NCI-H2196 treated with DMSO at 0.1 percent for 48 hours (cell line): ENCODE measurements at regions not wholly inside any gene's neighbourhood (a gene's known extent, or its start where the extent isn't known, plus 50 kb on each side); places are given as distances from the start of the nearest gene placed in this dataset.

Source experiments
- DNase-seq: peaks from one replicate; lab custom pipeline; 2025; ENCODE audit not compliant: unreplicated experiment; lab: John Stamatoyannopoulos, UW

DNA sequence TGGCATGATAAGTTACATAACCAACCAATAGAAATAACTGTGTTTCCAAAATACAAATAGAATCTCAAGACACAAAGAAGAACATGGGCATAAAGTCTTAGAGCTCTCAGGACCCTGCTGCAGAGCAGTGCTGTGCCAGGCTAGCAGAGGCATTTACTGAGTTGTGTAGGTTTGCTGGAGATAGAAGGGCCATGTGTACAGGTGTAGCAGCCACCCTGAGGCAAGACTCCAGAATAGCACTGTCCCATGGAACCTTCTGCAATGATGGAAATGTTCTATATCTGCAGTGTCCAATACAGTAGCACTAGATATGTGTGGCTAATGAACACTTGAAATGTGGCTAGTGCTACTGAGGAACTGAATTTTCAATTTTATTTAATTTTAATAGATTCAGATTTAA is 267.0 kb upstream of the UMPS start:
- no peak for DNase-seq

DNA sequence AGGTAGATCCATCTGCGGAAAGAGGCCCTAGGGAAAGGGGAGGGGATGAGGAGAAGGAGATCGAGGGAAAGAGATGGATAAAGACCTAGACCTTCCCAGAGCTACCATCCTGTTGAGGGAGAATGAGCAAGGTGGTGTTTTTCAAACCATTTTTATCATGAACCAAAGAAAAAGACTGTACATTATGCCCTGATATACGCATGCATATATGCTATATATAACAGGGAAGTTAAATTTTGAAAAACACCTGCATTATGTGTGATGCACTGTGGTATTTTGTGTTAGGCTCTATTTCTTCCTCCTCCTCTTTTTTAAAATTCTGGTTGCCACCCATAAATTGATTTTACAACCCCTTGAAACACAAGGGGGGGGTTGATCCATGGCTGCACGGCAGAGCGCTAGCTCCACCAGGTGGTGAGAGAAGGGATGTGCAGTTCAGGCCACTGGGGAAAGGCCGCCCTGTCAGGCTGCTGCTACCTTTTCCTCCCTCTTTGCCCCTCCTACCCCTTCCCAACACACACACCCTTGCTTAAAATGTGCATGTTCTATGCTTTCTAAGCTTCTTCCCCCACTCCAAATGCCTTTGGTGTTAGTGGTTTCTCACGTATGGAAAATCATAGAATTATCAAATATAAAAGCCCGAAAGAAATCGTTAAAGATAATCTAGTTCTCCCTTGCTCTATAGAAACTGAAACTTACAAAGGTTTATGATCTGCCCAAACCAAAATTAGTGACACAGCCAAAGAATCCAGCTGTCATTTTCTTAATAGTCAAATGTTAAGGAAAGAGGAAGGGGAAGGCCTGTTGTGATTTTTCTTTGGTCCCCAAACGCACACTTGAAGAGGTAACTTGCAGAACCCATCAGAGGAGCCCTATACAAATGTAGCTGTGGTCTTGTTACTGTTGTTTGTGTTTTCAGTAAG is 262.0 kb upstream of the UMPS start:
- peak; percentile 72 for DNase-seq

DNA sequence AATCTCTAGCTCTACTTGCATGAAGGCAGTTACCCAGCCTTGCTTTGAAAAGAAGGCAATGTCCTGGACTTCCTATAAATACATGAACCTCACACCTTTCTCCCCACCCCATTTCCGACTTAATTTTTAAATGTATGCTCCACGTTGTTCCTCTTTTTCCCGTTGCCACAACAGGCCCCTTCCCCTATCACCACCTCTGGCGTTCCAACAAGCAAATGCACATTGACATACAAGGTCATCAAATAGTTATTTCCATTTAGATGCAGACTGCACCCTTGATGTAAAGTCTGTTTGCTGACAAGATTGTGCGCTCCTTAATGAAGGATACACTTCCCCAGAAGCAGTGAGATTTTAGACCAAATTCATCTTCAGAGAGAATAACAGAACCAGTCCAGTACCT is 260.7 kb upstream of the UMPS start:
- DNase-seq = no peak

DNA sequence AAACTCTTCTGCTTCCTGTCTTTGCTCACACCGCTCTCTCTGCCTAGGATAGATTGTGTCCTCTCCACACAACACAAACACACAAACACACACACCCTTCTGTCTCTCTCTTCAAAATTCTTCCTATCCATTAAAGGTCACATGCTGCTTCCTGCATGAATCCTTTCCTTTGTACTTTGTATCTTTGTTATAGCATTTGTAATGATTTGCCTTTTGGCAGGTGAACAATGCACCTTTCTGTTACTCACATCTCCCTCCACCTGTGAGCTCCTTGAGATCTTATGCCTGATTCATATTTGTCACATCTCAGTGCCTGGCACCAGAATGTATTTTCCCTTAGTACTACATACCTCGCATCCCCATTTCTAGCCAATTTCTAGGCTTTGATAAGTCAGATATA is 251.4 kb upstream of the UMPS start:
- no peak for DNase-seq

- no peak for DNase-seq
These were observed 246.3 kb upstream of the UMPS start for GRCh38 chr3:124483915-124484470.

- no peak for DNase-seq
These were observed 243.9 kb upstream of the UMPS start for GRCh38 chr3:124486324-124486723.

DNA sequence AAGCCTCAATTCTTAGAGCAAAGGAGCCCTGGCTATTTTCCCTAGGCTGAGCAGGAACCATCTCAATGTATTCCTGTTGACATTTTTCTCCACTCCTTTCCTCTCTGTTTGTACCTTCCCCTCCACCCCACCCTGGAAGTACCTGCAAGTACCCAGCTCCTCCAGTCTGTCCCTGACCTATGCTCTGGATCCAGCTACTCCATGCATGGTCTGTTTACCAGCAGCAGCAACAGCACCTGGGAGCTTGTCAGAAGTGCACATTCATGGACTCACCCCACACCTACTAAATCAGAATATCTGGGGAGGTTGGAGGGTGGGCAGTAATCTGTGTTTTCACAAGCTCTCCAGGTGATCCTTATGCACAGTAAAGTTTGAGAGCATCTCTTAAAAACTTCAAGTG is 240.7 kb upstream of the UMPS start:
- no peak for DNase-seq

GRCh38 chr3:124491098-124491497 is 239.2 kb upstream of the UMPS start:
- DNase-seq = no peak

GRCh38 chr3:124491875-124492274 is 238.4 kb upstream of the UMPS start:
- no peak for DNase-seq

DNA sequence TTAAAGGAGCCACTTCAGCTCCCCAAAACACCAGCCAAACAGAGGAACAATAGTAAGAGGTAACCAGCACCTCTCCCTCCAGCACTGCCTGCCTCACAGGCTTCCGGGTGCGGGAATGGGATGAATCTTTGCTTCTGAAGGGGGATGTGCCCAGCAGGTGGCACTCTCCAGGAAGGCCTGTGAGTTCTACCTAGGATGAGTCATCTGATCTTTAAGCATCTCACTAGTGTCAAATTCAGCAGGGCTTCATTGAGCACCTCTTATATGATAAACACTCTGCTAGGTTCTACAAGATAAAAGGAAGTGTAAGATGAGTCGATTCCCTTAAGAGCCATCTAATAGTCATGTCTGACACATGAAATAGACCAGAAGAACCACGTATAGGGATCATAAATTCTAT is 237.4 kb upstream of the UMPS start:
- DNase-seq = peak; percentile 80

- DNase-seq = no peak
These were observed 234.2 kb upstream of the UMPS start for GRCh38 chr3:124496061-124496460.

GRCh38 chr3:124497487-124497886 is 232.8 kb upstream of the UMPS start:
- DNase-seq = no peak

DNA sequence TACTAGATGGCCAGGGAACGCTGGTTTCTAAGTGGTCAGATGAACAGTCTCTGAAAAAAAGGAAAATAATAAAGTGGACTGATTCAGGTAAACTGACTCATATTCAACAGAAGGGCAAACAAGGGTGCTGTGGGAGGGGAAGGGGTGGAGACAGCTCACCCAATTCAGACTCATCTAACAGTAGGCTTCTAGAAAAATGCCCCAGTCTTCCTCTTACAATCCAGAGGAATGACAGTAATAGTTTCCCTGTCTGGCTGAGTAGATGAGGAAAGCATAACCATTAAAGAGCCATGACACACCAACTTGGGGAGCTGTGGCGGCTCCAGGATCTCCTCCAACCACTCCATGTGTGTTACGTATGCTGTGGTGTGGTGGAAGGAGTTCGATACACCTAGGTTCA is 231.4 kb upstream of the UMPS start:
- DNase-seq = no peak

DNA sequence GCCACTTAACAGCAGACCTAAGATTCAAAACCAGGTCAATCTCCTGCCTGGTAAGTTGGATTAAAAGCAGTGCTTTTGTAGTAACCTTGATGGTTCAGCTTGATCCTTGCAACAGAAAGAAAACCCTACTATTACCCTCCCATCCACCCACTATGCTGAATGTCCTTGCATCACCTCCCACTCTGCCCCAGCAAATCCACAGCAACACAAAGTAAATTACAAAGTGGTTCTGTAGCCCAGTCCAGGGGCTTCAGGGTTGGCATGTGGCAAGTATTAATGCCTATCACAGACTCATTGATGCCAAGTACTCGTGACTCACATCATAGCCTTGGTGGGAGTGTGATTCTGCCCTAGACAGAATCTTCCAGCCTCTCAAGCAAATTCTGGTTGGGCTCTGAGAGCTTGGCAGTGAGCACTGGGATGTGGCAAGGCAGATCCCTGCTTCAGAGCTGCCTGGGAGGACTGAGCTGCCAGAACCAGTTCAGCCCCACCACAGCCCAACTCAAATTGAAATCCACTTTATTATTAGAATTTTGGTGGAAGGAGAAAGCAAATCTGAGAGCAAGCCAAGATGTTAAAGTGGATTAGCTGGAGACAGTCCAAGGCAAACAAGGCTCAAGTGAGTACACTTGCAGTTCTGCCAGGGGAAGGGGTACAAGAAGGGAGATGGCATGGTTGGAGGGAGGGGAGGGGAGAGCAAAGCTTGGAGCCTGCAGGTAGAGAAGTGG is 225.8 kb upstream of the UMPS start:
- no peak for DNase-seq

- no peak for DNase-seq
These were observed 220.4 kb upstream of the UMPS start for GRCh38 chr3:124509884-124510283.

- DNase-seq = no peak
These were observed 220.0 kb upstream of the UMPS start for GRCh38 chr3:124510290-124510689.

GRCh38 chr3:124512881-124513609 is 217.2 kb upstream of the UMPS start:
- no peak for DNase-seq

- DNase-seq = no peak
These were observed 216.6 kb upstream of the UMPS start for GRCh38 chr3:124513610-124513997.

DNA sequence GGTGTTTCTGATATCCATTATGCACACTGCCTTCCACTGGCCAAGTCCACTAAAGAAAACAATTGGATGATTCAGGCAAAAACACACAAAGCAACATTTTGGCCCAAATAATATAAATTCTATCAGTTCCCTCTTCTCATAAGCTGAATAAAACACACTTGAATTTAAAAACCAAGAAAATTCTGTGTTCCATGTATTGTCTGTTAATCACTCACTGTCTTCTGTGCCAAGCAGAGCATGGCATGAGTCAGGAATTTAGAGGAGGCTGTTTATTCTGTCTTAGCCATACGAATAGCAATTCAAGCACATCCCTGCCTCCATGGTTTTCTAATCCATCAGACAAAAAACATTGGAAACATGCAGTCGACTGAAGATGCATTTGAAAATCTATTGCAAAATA is 215.6 kb upstream of the UMPS start:
- no peak for DNase-seq

- DNase-seq = no peak
These were observed 213.9 kb upstream of the UMPS start for GRCh38 chr3:124516333-124516732.

GRCh38 chr3:124517306-124517705 is 212.9 kb upstream of the UMPS start:
- DNase-seq = no peak
